Epithelial cell of proximal tubule (primary cell): ENCODE measurements at regions not wholly inside any gene's neighbourhood (a gene's known extent, or its start where the extent isn't known, plus 50 kb on each side); places are given as distances from the start of the nearest gene placed in this dataset.

Experiments used
- DNase-seq: peaks from one replicate; pipeline ENCODE4 v3.0.0-alpha.2; 2011; ENCODE audit warnings: low read depth
- H3K4me3 ChIP-seq: 2 replicates; pipeline ENCODE4 v1.5.1; 2011; ENCODE audit warnings: low read depth, mild to moderate bottlenecking, low read length
- CTCF ChIP-seq: conservative IDR thresholded peaks from 2 replicates; pipeline ENCODE4 v1.5.1; 2012; ENCODE audit warnings: low read depth, mild to moderate bottlenecking, low read length

- TF ChIP-seq CTCF: no peak
- DNase-seq: no peak
- no peak overlapping the region for H3K4me3 ChIP-seq
These were observed 214.1 kb downstream of the KLF6 start for GRCh38 chr10:3570855-3571266.

- TF ChIP-seq CTCF: no peak
- no peak overlapping the region for H3K4me3 ChIP-seq
- no peak for DNase-seq
These were observed 214.8 kb downstream of the KLF6 start for GRCh38 chr10:3570131-3570729.

GRCh38 chr10:3568983-3569382 lies 216.0 kb downstream of the KLF6 start:
- DNase-seq: no peak
- TF ChIP-seq CTCF: no peak
- no peak overlapping the region for H3K4me3 ChIP-seq

GRCh38 chr10:3568392-3568791 lies 216.6 kb downstream of the KLF6 start:
- DNase-seq: no peak
- TF ChIP-seq CTCF: no peak
- no peak overlapping the region for H3K4me3 ChIP-seq

- no peak for DNase-seq
- no peak for TF ChIP-seq CTCF
- no peak overlapping the region for H3K4me3 ChIP-seq
These were observed 217.6 kb downstream of the KLF6 start for GRCh38 chr10:3567291-3567963.

GRCh38 chr10:3566627-3567026 lies 218.4 kb downstream of the KLF6 start:
- no peak for DNase-seq
- no peak overlapping the region for H3K4me3 ChIP-seq
- no peak for TF ChIP-seq CTCF
